ENCODE measurements at regions not wholly inside any gene's neighbourhood (a gene's known extent, or its start where the extent isn't known, plus 50 kb on each side); places are given as distances from the start of the nearest gene placed in this dataset.

- TF ChIP-seq GATA3 (IDR thresholded peaks at IDR 0.05; ENCODE audit: low read depth, low read length) (no peak), GATA2 (IDR thresholded peaks at IDR 0.05; ENCODE audit: low read depth, low read length) (no peak)
These were observed 184.9 kb downstream of the HS3ST3A1 start for GRCh38 chr17:13416748-13417363.

GRCh38 chr17:13415871-13416416 lies 185.8 kb downstream of the HS3ST3A1 start:
- TF ChIP-seq GATA3 (IDR thresholded peaks at IDR 0.05; ENCODE audit: low read depth, low read length) = peak; percentile 73
- TF ChIP-seq GATA2 (IDR thresholded peaks at IDR 0.05; ENCODE audit: low read depth, low read length) = peak; percentile 94

GRCh38 chr17:13413001-13413400 lies 188.7 kb downstream of the HS3ST3A1 start:
- TF ChIP-seq GATA3 (IDR thresholded peaks at IDR 0.05; ENCODE audit: low read depth, low read length) = no peak
- TF ChIP-seq GATA2 (IDR thresholded peaks at IDR 0.05; ENCODE audit: low read depth, low read length) = no peak

- no peak for TF ChIP-seq GATA3 (IDR thresholded peaks at IDR 0.05; ENCODE audit: low read depth, low read length)
These were observed 190.9 kb downstream of the HS3ST3A1 start for GRCh38 chr17:13410874-13411273.

- no peak for TF ChIP-seq GATA2 (IDR thresholded peaks at IDR 0.05; ENCODE audit: low read depth, low read length)
- TF ChIP-seq GATA3 (IDR thresholded peaks at IDR 0.05; ENCODE audit: low read depth, low read length) = no peak
These were observed 191.5 kb downstream of the HS3ST3A1 start for GRCh38 chr17:13410214-13410613.

- TF ChIP-seq GATA2 (IDR thresholded peaks at IDR 0.05; ENCODE audit: low read depth, low read length) = no peak
- no peak for TF ChIP-seq GATA3 (IDR thresholded peaks at IDR 0.05; ENCODE audit: low read depth, low read length)
These were observed 192.3 kb downstream of the HS3ST3A1 start for GRCh38 chr17:13409455-13409854.

GRCh38 chr17:13407381-13407780 lies 194.3 kb downstream of the HS3ST3A1 start:
- no peak for TF ChIP-seq GATA3 (IDR thresholded peaks at IDR 0.05; ENCODE audit: low read depth, low read length)
- TF ChIP-seq GATA2 (IDR thresholded peaks at IDR 0.05; ENCODE audit: low read depth, low read length) = no peak

GRCh38 chr17:13405807-13406206 lies 195.9 kb downstream of the HS3ST3A1 start:
- TF ChIP-seq GATA3 (IDR thresholded peaks at IDR 0.05; ENCODE audit: low read depth, low read length) (no peak), GATA2 (IDR thresholded peaks at IDR 0.05; ENCODE audit: low read depth, low read length) (no peak)

GRCh38 chr17:13405080-13405479 lies 196.6 kb downstream of the HS3ST3A1 start:
- TF ChIP-seq GATA3 (IDR thresholded peaks at IDR 0.05; ENCODE audit: low read depth, low read length) (no peak), GATA2 (IDR thresholded peaks at IDR 0.05; ENCODE audit: low read depth, low read length) (no peak)

GRCh38 chr17:13403982-13404946 lies 197.5 kb downstream of the HS3ST3A1 start:
- no peak for TF ChIP-seq GATA3 (IDR thresholded peaks at IDR 0.05; ENCODE audit: low read depth, low read length)
- peak; percentile 40; the same call in 1 of the 2 replicates for TF ChIP-seq GATA2 (IDR thresholded peaks at IDR 0.05; ENCODE audit: low read depth, low read length)

- TF ChIP-seq GATA3 (IDR thresholded peaks at IDR 0.05; ENCODE audit: low read depth, low read length) (no peak), GATA2 (IDR thresholded peaks at IDR 0.05; ENCODE audit: low read depth, low read length) (no peak)
These were observed 201.2 kb downstream of the HS3ST3A1 start for GRCh38 chr17:13400491-13400890.

GRCh38 chr17:13398853-13399252 lies 202.9 kb downstream of the HS3ST3A1 start:
- TF ChIP-seq GATA2 (IDR thresholded peaks at IDR 0.05; ENCODE audit: low read depth, low read length) (no peak), GATA3 (IDR thresholded peaks at IDR 0.05; ENCODE audit: low read depth, low read length) (no peak)

GRCh38 chr17:13398091-13398490 lies 203.6 kb downstream of the HS3ST3A1 start:
- TF ChIP-seq GATA2 (IDR thresholded peaks at IDR 0.05; ENCODE audit: low read depth, low read length) = no peak
- TF ChIP-seq GATA3 (IDR thresholded peaks at IDR 0.05; ENCODE audit: low read depth, low read length) = no peak

GRCh38 chr17:13395862-13396261 lies 205.9 kb downstream of the HS3ST3A1 start:
- TF ChIP-seq GATA2 (IDR thresholded peaks at IDR 0.05; ENCODE audit: low read depth, low read length) = no peak
- no peak for TF ChIP-seq GATA3 (IDR thresholded peaks at IDR 0.05; ENCODE audit: low read depth, low read length)
